HUDEP-2 (cell line): ENCODE measurements at regions not wholly inside any gene's neighbourhood (a gene's known extent, or its start where the extent isn't known, plus 50 kb on each side); places are given as distances from the start of the nearest gene placed in this dataset.
"Not testable (repeated sequence)": the region's sequence is repeated elsewhere in the genome, so short reads cannot be mapped to it uniquely, and the experiment has no call there.

ENCODE experiments used
- DNase-seq, 76 experiments: peaks; one replicate each; lab custom pipeline; 2025; ENCODE audit not compliant: unreplicated experiment in 76 of 76; lab: John Stamatoyannopoulos, UW

DNA sequence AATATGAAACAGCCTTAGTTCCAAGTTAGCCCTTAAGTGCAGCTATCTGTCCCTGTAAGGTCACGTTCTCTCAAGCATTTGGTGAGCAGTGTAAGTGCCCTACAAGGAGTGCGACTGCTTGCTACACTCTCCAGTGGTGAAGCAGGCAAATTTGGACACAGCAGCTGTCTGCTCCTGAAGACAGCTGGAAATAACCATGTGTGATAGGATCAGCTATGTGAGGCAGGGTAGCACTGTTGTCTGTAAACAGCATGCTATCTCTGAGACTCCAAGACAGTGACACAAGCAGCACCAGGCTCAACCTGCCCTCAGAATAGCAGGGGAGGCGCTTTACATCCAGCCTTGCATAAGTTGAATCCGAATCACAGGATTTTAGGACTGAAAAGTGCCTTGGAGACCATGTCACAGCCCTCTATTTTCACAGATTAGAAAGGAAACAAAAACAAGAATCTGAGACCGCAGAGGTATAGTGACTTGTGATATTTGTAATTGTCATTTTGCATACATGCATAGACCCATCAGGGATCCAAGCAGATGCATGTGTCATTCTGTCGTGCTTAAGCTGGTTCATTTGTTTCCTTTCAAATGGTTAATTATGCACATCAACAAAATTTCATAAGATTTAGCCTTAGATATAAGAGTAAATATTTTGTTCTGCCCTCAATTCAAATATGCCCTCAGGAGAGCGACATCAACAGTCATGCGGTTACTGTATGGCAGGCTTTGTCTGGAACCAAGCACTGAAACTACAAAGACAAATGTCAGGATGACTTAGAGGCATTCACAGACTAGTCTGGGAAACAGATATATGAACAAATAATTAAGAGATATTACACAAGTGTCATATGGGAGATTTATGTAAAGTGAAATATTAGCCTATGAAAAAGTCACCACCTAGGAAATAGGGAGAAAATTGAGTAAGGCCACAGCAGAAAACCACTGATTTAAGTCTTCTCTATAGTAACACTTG, 134.9 kb upstream of the NRIP1 start:
- no peak for DNase-seq

DNA sequence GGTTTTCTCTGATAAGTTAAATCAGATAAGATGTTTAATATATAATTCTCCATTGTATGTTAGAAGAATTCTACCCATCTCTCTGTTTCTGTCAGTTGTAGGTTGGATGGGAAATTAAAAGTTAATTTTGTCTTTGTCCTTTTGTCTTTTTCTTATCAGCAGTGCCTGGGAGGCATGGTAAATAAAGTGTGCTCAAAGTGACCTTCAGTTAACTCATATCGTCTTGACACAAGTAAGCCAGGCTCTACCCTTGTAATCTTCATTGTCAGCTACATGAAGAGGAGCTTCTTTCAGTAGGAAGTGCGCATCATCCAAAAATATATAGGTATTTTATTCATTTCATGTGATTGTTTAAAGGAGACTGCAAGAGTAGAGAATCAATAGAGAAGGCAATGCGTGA, 138.9 kb upstream of the NRIP1 start:
- no peak for DNase-seq

DNA sequence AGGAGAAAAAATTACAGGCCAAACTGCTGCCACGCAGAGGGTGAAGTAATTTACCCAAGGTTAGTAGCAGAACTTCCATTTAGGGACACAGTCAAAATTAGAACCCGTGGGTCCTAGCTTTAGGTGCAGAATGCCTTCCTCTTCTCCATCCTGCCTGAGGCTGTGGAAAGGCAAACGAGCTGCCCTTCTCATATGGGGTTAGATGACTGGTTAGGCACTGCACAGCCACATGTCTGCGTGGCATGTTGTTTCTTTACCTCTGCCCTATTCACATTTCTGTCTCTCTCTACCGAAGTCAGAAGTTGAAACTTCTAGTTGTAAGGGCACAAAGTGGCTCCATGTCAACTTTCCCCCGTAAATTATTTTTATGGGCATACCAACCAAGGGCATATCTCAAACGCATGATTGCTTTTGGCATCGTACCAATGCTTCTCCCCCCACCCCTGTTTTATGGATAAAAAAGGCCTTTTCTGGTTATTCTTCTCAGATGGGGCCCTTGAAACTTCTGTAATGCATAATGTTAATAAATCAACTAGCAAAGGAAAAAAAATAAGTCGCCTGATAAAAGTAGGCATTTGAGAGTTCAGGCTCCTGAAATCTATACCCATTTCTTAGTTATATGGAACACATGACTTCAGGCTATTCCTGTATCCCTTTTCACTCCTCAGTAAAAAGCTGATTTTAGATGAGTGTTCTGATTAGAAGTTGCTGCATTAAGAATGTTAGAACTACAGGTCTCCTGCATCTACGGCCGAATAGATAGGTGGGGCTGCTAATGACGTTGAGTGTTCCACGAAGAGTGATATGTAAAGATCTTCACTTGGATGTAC, 139.6 kb upstream of the NRIP1 start:
- DNase-seq, result no peak

- DNase-seq, result no peak
Measured at GRCh38 chr21:15204970-15205286, 140.1 kb upstream of the NRIP1 start.

GRCh38 chr21:15206514-15206913, 141.7 kb upstream of the NRIP1 start:
- DNase-seq, result no peak

DNA sequence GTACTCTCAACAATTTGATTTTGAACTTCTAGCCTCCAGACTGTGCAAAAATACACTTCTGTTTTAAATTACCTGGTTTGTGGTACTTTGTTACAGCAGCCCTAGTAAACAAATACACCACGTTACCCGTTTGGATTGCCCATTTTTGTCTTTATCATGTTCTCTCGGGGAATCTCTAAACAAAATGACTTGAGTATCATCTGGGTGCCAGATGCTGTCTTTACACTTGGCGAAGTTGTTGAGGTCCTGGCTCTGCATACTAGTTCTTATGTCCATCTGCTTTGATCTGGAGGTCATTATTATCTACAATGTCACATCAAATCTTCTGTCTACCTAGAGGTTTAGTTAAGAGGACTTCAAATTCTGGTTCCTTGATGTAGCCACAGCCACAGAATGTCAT, 142.4 kb upstream of the NRIP1 start:
- DNase-seq, result no peak

DNA sequence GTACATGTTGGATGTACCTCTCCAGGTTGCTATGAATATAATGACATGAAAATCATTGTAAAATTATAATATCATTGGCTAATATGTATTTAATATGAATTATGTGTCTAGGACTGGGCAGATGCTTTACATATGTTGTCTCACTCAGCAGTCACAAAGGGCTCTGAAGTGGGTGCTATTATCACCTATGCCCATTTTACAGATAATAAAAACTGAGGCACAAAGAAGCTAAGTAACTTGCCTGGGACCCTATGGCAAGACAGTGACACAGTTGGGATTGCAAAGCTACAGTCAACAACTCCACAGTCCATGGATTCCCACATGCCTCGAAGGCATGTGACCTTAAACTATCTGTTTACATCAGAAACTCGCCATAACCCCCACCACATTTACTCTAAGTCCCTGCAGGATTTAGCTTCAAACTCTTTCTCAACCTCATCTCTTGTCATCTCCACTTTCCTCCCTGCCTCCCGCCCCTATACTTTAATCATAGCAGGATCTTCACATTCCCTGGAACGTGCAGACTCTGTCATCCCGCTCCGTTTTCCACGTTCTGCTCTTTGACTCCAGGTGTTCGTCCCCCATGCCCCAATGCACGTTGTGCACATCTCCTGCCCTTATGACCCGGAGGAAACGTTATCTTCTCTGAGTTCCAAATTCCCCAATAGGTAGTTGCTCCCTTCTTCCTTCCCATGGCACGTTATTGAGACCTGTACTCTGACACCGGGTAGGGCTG, 143.0 kb upstream of the NRIP1 start:
- DNase-seq, result no peak

GRCh38 chr21:15208786-15209185, 144.0 kb upstream of the NRIP1 start:
- DNase-seq, result no peak

- no peak for DNase-seq
Measured at GRCh38 chr21:15209224-15209623, 144.4 kb upstream of the NRIP1 start.

GRCh38 chr21:15210235-15210678, 145.5 kb upstream of the NRIP1 start:
- DNase-seq, result no peak

GRCh38 chr21:15211491-15212133, 146.8 kb upstream of the NRIP1 start:
- DNase-seq, result no peak

DNA sequence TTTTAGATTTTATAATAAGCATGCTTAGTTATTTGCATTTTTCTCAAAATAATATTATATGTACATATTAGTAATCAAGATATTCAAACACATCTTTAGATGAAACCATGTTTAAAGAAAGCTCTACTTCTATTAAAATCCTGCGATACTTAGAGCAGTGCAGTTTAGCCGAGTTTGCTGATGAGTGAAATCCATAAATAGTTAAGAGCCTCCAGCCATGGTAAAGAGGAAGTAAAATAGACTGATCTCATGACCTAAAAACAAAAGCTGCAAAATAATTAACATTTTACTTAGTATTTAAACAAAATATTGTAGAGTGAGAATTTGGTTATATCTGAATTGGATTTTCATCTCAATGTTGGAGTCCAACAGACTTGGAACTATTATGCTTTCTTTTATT, 147.4 kb upstream of the NRIP1 start:
- DNase-seq, result no peak

GRCh38 chr21:15218476-15218875, 153.7 kb upstream of the NRIP1 start:
- not testable (repeated sequence) for DNase-seq

DNA sequence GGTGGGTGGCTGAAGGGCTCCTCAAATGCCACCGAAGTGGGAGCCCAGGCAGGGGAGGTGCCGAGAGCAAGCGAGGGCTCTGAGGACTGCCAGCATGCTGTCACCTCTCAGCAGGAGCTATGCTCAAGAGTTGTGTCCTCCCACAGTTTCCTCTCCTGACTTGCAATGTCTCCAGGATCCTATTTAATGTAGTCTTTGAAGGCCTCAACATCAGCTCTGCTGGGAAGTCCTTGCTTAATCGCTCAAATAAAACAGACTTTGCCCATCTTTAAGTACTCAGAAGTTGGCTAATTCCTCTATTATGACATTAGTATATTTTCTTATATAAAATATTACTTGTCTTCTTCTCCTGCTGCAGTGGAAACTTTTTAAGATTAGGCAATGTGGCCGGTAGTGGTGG, 154.2 kb upstream of the NRIP1 start:
- no peak for DNase-seq

- no peak for DNase-seq
Measured at GRCh38 chr21:15219894-15220293, 155.1 kb upstream of the NRIP1 start.

GRCh38 chr21:15221799-15222386, 157.1 kb upstream of the NRIP1 start:
- no peak for DNase-seq

DNA sequence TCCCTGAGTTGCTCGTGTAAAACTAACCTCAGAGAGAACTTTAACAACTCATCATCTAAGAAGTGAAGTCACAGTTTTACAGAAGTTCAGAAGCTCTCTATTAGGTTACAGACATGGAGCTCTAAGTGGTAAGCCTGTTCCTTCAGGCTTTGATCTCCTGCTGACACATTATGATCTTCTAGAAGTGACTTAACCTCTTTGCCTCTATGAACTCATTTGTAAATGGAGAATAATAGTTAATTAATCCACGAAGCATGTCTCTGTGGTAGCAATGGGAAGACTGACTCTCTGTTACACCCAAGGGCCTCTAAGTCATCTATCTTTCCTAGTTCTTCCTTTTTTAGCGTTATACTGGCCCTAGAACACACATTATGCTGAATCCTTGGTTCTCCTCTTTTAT, 157.9 kb upstream of the NRIP1 start:
- DNase-seq, result no peak

DNA sequence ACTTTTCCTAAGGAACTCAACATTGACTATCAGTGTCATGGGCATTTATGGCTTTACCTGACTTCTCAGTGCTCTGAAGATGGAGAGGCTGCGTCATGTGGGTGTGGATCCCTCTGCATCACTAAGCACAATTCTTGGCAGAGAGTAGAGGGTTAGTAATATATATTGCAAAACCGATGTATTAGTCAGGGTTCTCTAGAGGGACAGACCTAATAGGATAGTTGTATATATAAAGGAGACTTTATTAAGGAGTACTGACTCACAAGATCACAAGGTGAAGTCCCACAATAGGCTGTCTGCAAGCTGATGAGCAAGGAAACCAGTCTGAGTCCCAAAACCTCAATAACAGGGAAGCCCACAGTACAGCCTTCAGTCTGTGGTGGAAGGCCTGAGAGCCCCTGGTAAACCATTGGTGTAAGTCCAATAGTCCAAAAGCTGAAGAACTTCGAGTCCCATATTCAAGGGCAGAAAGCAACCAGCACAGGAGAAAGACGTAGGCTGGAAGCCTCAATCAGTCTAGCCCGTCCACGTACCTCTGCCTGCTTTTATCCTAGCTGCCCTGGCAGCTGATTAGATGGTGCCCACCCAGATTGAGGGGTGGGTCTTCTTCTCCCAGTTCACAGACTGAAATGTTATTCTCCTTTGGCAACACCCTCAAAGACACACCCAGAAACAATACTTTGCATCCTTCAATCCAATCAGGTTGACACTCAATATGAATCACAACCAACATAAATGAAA, 159.7 kb upstream of the NRIP1 start:
- no peak for DNase-seq

DNA sequence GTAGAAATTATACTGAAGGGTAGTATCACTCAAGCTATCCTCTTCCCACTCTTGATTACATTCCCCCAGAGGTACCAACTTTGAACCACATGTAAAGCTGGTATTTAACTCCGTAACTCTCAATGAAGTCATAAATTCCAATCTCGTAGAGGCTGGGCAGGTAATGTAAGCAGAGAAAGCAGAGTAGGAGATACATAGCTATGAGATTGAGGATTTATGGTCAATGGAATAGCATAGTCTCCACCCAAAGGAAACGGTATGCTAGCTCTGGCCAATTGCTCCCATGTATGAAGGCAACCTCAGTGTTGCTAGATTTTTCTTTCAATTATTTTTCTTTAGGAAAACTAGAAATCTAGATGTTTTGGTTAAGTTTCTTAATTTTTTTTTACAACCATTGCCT, 163.1 kb upstream of the NRIP1 start:
- no peak for DNase-seq

DNA sequence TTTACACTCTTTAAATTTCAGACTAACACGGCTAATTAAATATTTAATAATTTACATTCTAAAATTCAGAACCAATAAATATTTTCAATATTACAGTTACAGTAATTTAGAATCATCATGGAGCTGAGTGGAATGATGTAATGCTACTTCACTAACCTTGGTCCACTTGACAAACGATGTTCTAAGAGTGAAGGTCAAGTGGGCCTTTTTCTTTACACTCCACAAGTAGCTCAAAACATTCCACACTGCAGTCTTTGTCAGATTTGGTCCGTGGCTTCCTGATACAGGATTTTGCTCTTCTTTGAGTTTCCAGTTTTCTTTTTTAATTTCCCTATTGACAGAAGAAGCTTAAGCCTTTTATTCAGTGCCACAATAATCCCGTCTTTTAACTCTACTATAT, 164.6 kb upstream of the NRIP1 start:
- DNase-seq, result no peak
